OCI-LY7 (cell line): ENCODE measurements at regions not wholly inside any gene's neighbourhood (a gene's known extent, or its start where the extent isn't known, plus 50 kb on each side); places are given as distances from the start of the nearest gene placed in this dataset.
A peak's percentile ranks its signal among the peaks of the same experiment; 100 is the strongest.

Source experiments
- BruUV-seq: library from RNA; stranded (reverse); fragments of 400-500 nt; replicated peaks from 2 replicates; lab custom pipeline; 2021; lab: Mats Ljungman, UMichigan
- CTCF ChIA-PET: fragments of 300-600 bp; sonication (Branson Sonifier 250); formaldehyde crosslinking; loops from one replicate; lab custom pipeline; 2022; ENCODE audit warnings: antibody characterized with exemption; ENCODE audit not compliant: unreplicated experiment; lab: Charles Lee
- POLR2A ChIA-PET: fragments of 300-600 bp; sonication (Branson Sonifier 250); formaldehyde crosslinking; loops from one replicate; lab custom pipeline; 2022; ENCODE audit warnings: antibody characterized with exemption; lab: Charles Lee
- DNase-seq: peaks from one replicate; pipeline ENCODE4 v3.0.0-alpha.2; 2015; ENCODE audit warnings: low spot score
- H2AFZ ChIP-seq: fragments of 200-600 bp; sonication (generic), shearing (Covaris generic); 2 replicates; pipeline ENCODE4 v1.6.1; 2014; ENCODE audit warnings: mild to moderate bottlenecking, antibody characterized with exemption, low read length, moderate library complexity
- H3K27ac ChIP-seq: fragments of 200-600 bp; sonication (generic); 2 replicates; pipeline ENCODE4 v1.5.1; 2014; ENCODE audit warnings: mixed run types, low read depth, mild to moderate bottlenecking, moderate library complexity, low read length, inconsistent platforms; ENCODE audit not compliant: poor library complexity, severe bottlenecking
- H3K36me3 ChIP-seq: fragments of 200-600 bp; sonication (generic); 2 replicates; pipeline ENCODE4 v1.6.1; 2014; ENCODE audit warnings: mild to moderate bottlenecking, antibody characterized with exemption, low read length, moderate library complexity, mixed read lengths; ENCODE audit not compliant: insufficient read depth
- H3K4me1 ChIP-seq: fragments of 200-600 bp; sonication (generic); 2 replicates; pipeline ENCODE4 v1.5.1; 2014; ENCODE audit warnings: mild to moderate bottlenecking, low read length; ENCODE audit not compliant: insufficient read depth, poor library complexity, severe bottlenecking
- H3K4me2 ChIP-seq: fragments of 200-600 bp; sonication (generic); 2 replicates; pipeline ENCODE4 v1.6.1; 2014; ENCODE audit warnings: mild to moderate bottlenecking, low read length
- H3K4me3 ChIP-seq: fragments of 200-600 bp; sonication (generic); 2 replicates; pipeline ENCODE4 v1.5.1; 2014; ENCODE audit warnings: mild to moderate bottlenecking, low read depth, low read length; ENCODE audit not compliant: poor library complexity, severe bottlenecking
- H3K79me2 ChIP-seq: fragments of 200-600 bp; sonication (generic); 2 replicates; pipeline ENCODE4 v1.6.1; 2016; ENCODE audit warnings: low read depth, mild to moderate bottlenecking, low read length, moderate library complexity, mixed read lengths; ENCODE audit not compliant: insufficient read depth
- H3K9me2 ChIP-seq: fragments of 200-600 bp; sonication (generic); 2 replicates; pipeline ENCODE4 v1.6.1; 2016; ENCODE audit warnings: mild to moderate bottlenecking, low read length, mixed read lengths; ENCODE audit not compliant: insufficient read depth
- H3K9me3 ChIP-seq: fragments of 200-600 bp; sonication (generic); 2 replicates; pipeline ENCODE4 v1.6.1; 2014; ENCODE audit warnings: mild to moderate bottlenecking, mixed run types, low read length, mixed read lengths
- H4K20me1 ChIP-seq: fragments of 200-600 bp; sonication (generic); 2 replicates; pipeline ENCODE4 v1.6.1; 2014; ENCODE audit warnings: mild to moderate bottlenecking, antibody characterized with exemption, low read length, moderate library complexity, mixed read lengths; ENCODE audit not compliant: insufficient read depth
- EZH2phosphoT487 ChIP-seq: fragments of 200-600 bp; sonication (generic); IDR thresholded peaks from 2 replicates; pipeline ENCODE4 v1.6.1; 2018; ENCODE audit warnings: low read depth, borderline replicate concordance, mild to moderate bottlenecking, mixed run types, antibody characterized with exemption, low read length, moderate library complexity, mixed read lengths
- intact Hi-C: fragments of 100-400 bp; cut with micrococcal nuclease; formaldehyde crosslinking; loops from one replicate; pipeline ENCODE4 v1.10.0; 2022; ENCODE audit not compliant: unreplicated experiment
- TF ChIP-seq, protein P1 (sequence below): fragments of 200-600 bp; sonication (generic); conservative IDR thresholded peaks from 2 replicates; pipeline ENCODE4 v1.5.1; 2014; ENCODE audit warnings: mild to moderate bottlenecking, antibody characterized with exemption, low read length, moderate library complexity, mixed read lengths

DNA sequence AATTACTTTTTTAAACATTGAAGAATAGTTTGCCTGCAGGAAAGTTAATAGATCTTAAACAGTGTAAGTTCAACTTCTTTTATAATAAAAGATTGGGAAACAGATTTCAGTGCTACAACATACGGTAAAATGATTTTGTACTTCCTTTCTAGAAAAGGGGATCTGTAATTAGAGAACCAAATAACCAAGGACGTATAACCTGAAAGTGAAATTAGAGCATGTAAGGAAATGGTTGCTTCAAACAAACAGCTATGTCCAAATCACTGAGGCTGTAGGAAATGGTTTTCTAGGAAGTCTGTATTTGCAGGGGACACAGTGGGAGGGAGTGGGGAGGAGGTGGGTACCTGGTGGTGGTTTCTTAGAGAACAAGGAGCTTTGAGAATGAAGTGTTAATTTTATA is 57.9 kb upstream of the EXOC6 start:
- Histone ChIP-seq H3K9me2 (no peaks in the 10 kb centered on the region), H3K4me2 (no peak overlapping the region), H2AFZ (no peak overlapping the region), H3K4me3 (no peak overlapping the region), H3K4me1 (peaks cover 44% of the 10 kb centered on the region), H3K27ac (no peak overlapping the region), H3K36me3 (no peaks in the 10 kb centered on the region), H3K9me3 (no peaks in the 10 kb centered on the region), H4K20me1 (no peaks in the 10 kb centered on the region), H3K79me2 (no peaks in the 10 kb centered on the region)
- TF ChIP-seq, protein P1, sequence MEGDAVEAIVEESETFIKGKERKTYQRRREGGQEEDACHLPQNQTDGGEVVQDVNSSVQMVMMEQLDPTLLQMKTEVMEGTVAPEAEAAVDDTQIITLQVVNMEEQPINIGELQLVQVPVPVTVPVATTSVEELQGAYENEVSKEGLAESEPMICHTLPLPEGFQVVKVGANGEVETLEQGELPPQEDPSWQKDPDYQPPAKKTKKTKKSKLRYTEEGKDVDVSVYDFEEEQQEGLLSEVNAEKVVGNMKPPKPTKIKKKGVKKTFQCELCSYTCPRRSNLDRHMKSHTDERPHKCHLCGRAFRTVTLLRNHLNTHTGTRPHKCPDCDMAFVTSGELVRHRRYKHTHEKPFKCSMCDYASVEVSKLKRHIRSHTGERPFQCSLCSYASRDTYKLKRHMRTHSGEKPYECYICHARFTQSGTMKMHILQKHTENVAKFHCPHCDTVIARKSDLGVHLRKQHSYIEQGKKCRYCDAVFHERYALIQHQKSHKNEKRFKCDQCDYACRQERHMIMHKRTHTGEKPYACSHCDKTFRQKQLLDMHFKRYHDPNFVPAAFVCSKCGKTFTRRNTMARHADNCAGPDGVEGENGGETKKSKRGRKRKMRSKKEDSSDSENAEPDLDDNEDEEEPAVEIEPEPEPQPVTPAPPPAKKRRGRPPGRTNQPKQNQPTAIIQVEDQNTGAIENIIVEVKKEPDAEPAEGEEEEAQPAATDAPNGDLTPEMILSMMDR: no peak
- no peak for TF ChIP-seq EZH2phosphoT487
- CTCF ChIA-PET: no interaction called here
- DNase-seq: peak; percentile 23
- intact Hi-C loops: no loop called here
- POLR2A ChIA-PET: interaction anchor here (0.7 to 2.5 kb wide), 7 partner anchors 12 to 78 kb away, joined by 3 to 8 read pairs (median 3); no protein-coding TSS in a partner anchor
- no TSS peak for BruUV-seq

DNA sequence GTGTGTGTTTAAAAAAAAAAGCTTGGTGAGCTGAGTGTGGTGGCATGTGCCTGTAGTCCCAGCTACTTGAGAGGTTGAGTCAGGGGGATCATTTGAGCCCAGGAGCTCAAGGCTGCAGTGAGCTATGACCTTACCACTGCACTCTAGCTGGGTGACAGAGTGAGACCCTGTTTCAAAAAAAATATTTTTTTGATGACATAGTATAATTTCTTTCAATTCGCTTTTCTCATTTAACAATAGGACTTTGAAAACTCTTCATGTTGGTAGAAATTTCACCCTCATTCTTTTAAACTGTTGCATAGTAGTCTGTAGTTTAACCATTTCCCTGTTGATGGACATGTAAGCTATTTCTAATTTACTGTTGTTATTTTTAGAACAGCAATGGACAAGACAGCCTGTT is 55.7 kb upstream of the EXOC6 start:
- Histone ChIP-seq H2AFZ (no peak overlapping the region), H3K36me3 (no peaks in the 10 kb centered on the region), H3K79me2 (no peaks in the 10 kb centered on the region), H4K20me1 (no peaks in the 10 kb centered on the region), H3K4me1 (peaks cover 32% of the 10 kb centered on the region), H3K9me2 (no peaks in the 10 kb centered on the region), H3K4me2 (no peak overlapping the region), H3K4me3 (no peak overlapping the region), H3K9me3 (no peaks in the 10 kb centered on the region), H3K27ac (no peak overlapping the region)
- ChIA-PET CTCF (no interaction called here), POLR2A (interaction anchor here (1.1 to 1.4 kb wide), 3 partner anchors 10 to 90 kb away, joined by 3 to 9 read pairs (median 4); no protein-coding TSS in a partner anchor)
- intact Hi-C loops: no loop called here
- no TSS peak for BruUV-seq
- no peak for TF ChIP-seq EZH2phosphoT487
- TF ChIP-seq, protein P1: no peak
- no peak for DNase-seq
